BE2C (cell line): ENCODE measurements at regions not wholly inside any gene's neighbourhood (a gene's known extent, or its start where the extent isn't known, plus 50 kb on each side); places are given as distances from the start of the nearest gene placed in this dataset.

ENCODE experiments used
- DNase-seq: peaks from one replicate; pipeline ENCODE4 v3.0.0-alpha.2; 2020
- H3K27me3 ChIP-seq: fragments of 250-450 bp; sonication (Bioruptor Pico); 2 replicates; pipeline ENCODE4 v1.5.1; 2020; ENCODE audit warnings: mild to moderate bottlenecking
- H3K36me3 ChIP-seq: fragments of 250-450 bp; sonication (Bioruptor Pico); 2 replicates; pipeline ENCODE4 v1.5.1; 2020; ENCODE audit warnings: mild to moderate bottlenecking
- H3K4me1 ChIP-seq: fragments of 250-450 bp; sonication (Bioruptor Pico); 2 replicates; pipeline ENCODE4 v1.5.1; 2020
- H3K4me3 ChIP-seq: 2 replicates; pipeline ENCODE4 v1.5.1; 2011; ENCODE audit warnings: low read depth, low read length
- H3K9me3 ChIP-seq: fragments of 250-450 bp; sonication (Bioruptor Pico); 2 replicates; pipeline ENCODE4 v1.5.1; 2020
- CTCF ChIP-seq: IDR thresholded peaks from 2 replicates; pipeline ENCODE4 v1.5.1; 2012; ENCODE audit warnings: mild to moderate bottlenecking, low read depth, low read length

- DNase-seq, result no peak
- H3K36me3 ChIP-seq, result no peaks in the 10 kb centered on the region
- no peaks in the 10 kb centered on the region for H3K9me3 ChIP-seq
- H3K4me1 ChIP-seq, result no peaks in the 10 kb centered on the region
- H3K27me3 ChIP-seq, result no peaks in the 10 kb centered on the region
- no peak for TF ChIP-seq CTCF
- no peak overlapping the region for H3K4me3 ChIP-seq
These were observed 114.4 kb upstream of the API5 start for GRCh38 chr11:43197379-43197778.

- no peak for TF ChIP-seq CTCF
- H3K36me3 ChIP-seq, result no peaks in the 10 kb centered on the region
- H3K9me3 ChIP-seq, result no peaks in the 10 kb centered on the region
- no peak for DNase-seq
- H3K4me1 ChIP-seq, result no peaks in the 10 kb centered on the region
- H3K27me3 ChIP-seq, result no peaks in the 10 kb centered on the region
- no peak overlapping the region for H3K4me3 ChIP-seq
These were observed 111.8 kb upstream of the API5 start for GRCh38 chr11:43200031-43200430.

GRCh38 chr11:43212279-43212678, 99.5 kb upstream of the API5 start:
- no peak overlapping the region for H3K4me3 ChIP-seq
- no peaks in the 10 kb centered on the region for H3K4me1 ChIP-seq
- no peaks in the 10 kb centered on the region for H3K36me3 ChIP-seq
- no peak for TF ChIP-seq CTCF
- no peaks in the 10 kb centered on the region for H3K27me3 ChIP-seq
- no peaks in the 10 kb centered on the region for H3K9me3 ChIP-seq
- DNase-seq, result no peak

- Histone ChIP-seq H3K27me3 (no peaks in the 10 kb centered on the region), H3K4me3 (no peak overlapping the region), H3K4me1 (no peaks in the 10 kb centered on the region), H3K36me3 (no peaks in the 10 kb centered on the region), H3K9me3 (no peaks in the 10 kb centered on the region)
- no peak for DNase-seq
- TF ChIP-seq CTCF, result no peak
These were observed 97.3 kb upstream of the API5 start for GRCh38 chr11:43214471-43214870.

GRCh38 chr11:43217849-43218248, 93.9 kb upstream of the API5 start:
- no peak for DNase-seq
- H3K27me3 ChIP-seq, result no peaks in the 10 kb centered on the region
- H3K36me3 ChIP-seq, result no peaks in the 10 kb centered on the region
- no peak overlapping the region for H3K4me3 ChIP-seq
- no peaks in the 10 kb centered on the region for H3K9me3 ChIP-seq
- no peak for TF ChIP-seq CTCF
- no peaks in the 10 kb centered on the region for H3K4me1 ChIP-seq

GRCh38 chr11:43222215-43222614, 89.6 kb upstream of the API5 start:
- Histone ChIP-seq H3K4me1 (no peaks in the 10 kb centered on the region), H3K9me3 (no peaks in the 10 kb centered on the region), H3K27me3 (no peaks in the 10 kb centered on the region), H3K4me3 (no peak overlapping the region), H3K36me3 (no peaks in the 10 kb centered on the region)
- TF ChIP-seq CTCF, result no peak
- no peak for DNase-seq
